Stomach smooth muscle (tissue), 2 donors: ENCODE measurements at regions not wholly inside any gene's neighbourhood (a gene's known extent, or its start where the extent isn't known, plus 50 kb on each side); places are given as distances from the start of the nearest gene placed in this dataset.

ENCODE experiments used
- H3K27ac ChIP-seq: one replicate; pipeline ENCODE4 v1.7.0; 2013; ENCODE audit warnings: mild to moderate bottlenecking, low read length, inconsistent platforms
- H3K27me3 ChIP-seq, 2 donors: one replicate each; pipeline ENCODE4 v1.7.0; 2013; ENCODE audit warnings: low read length in 2 of 2; ENCODE audit not compliant: insufficient read depth in 2 of 2, control insufficient read depth in 1 of 2
- H3K36me3 ChIP-seq, 2 donors: one replicate each; pipeline ENCODE4 v1.7.0; 2013; ENCODE audit warnings: low read length in 2 of 2; ENCODE audit not compliant: control insufficient read depth in 2 of 2, insufficient read depth in 2 of 2
- H3K4me1 ChIP-seq: one replicate; pipeline ENCODE4 v1.7.0; 2013; ENCODE audit warnings: low read length; ENCODE audit not compliant: control insufficient read depth, insufficient read depth
- H3K4me3 ChIP-seq, 2 donors: one replicate each; pipeline ENCODE4 v1.7.0; 2013; ENCODE audit warnings: low read length in 2 of 2
- H3K9ac ChIP-seq, 2 donors: one replicate each; pipeline ENCODE4 v1.7.0; 2013; ENCODE audit warnings: low read length in 2 of 2, mild to moderate bottlenecking in 1 of 2
- H3K9me3 ChIP-seq, 2 donors: one replicate each; pipeline ENCODE4 v1.7.0; 2013; ENCODE audit warnings: low read length in 2 of 2; ENCODE audit not compliant: control insufficient read depth in 2 of 2
- donor health status: healthy.
- donor health status: Pancreatic carcinoma.

DNA sequence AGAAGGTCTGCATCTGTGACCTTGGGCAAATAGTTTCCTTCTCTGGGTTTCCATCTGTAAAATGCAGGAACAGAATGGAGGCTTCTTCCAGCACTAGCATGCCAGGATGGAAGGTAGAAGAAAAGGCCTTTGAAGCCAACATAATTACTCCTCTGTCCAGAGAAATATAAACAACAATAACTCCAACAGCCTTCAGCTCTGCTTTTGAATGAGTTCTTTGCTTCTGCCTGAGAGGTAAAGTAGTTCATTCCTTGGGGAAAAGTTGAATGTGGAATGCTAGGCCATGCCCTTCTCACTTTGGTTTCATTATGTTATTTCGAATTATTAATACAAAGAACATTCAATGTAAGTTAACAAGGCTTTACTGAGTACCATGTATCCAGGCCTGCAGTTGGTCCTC, 61.2 kb upstream of the BLID start:
- Histone ChIP-seq H3K36me3 (no peaks in the 10 kb centered on the region), H3K4me3 (no peak overlapping the region), H3K9me3 (no peaks in the 10 kb centered on the region), H3K27ac (no peak overlapping the region), H3K27me3 (no peaks in the 10 kb centered on the region), H3K9ac (no peak overlapping the region), H3K4me1 (peaks cover 15% of the 10 kb centered on the region)

DNA sequence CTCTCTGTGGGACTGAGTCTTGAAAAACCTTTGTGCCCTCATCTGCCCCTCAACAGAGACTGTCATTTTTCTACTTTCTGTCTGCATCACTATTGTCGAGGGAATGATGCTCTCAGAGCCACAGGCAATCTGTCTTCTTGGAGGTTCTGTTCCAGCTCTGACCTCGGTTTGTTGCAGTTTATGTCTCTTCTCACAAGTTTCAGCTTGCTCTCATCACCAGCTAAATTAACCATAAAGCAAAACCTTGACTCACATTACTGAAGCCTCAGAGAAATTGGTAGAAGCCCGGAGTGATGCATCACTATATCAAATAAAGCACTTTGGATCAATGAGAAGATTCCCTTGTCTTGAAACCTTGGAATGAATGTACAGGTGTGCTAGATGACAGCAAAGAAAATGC, 60.6 kb upstream of the BLID start:
- Histone ChIP-seq H3K36me3 (no peaks in the 10 kb centered on the region), H3K4me3 (no peak overlapping the region), H3K27ac (no peak overlapping the region), H3K27me3 (no peaks in the 10 kb centered on the region), H3K9ac (no peak overlapping the region), H3K9me3 (no peaks in the 10 kb centered on the region), H3K4me1 (peaks cover 15% of the 10 kb centered on the region)

DNA sequence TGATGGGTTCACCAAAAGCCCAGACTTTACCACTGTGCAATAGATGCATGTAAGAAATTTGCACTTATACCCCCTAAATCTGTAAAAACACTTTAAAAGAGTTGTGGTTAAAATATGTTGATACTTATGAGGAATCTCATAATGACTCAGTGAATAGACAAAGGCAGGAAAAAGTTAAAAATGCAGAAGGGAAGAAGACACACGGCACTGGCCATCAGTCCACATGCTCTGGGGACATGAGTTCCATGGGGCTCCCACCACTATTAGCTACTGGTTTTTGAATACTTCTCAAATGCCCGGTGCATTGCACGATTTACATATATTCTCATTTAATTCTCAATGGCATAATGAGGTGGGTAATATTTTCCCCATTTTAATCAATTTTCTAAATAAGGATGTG, 59.3 kb upstream of the BLID start:
- no peaks in the 10 kb centered on the region for H3K27me3 ChIP-seq
- no peak overlapping the region for H3K4me3 ChIP-seq
- H3K4me1 ChIP-seq = peaks cover 8% of the 10 kb centered on the region
- H3K9me3 ChIP-seq = no peaks in the 10 kb centered on the region
- H3K27ac ChIP-seq = no peak overlapping the region
- H3K9ac ChIP-seq = no peak overlapping the region
- no peaks in the 10 kb centered on the region for H3K36me3 ChIP-seq

GRCh38 chr11:122173587-122173986, 57.6 kb upstream of the BLID start:
- H3K9ac ChIP-seq = no peak overlapping the region
- no peaks in the 10 kb centered on the region for H3K9me3 ChIP-seq
- H3K4me1 ChIP-seq = peaks cover 4% of the 10 kb centered on the region
- no peak overlapping the region for H3K4me3 ChIP-seq
- H3K27me3 ChIP-seq = no peaks in the 10 kb centered on the region
- H3K27ac ChIP-seq = no peak overlapping the region
- H3K36me3 ChIP-seq = no peaks in the 10 kb centered on the region

GRCh38 chr11:122173074-122173450, 57.0 kb upstream of the BLID start:
- H3K36me3 ChIP-seq = no peaks in the 10 kb centered on the region
- no peaks in the 10 kb centered on the region for H3K27me3 ChIP-seq
- H3K4me3 ChIP-seq = no peak overlapping the region
- peaks cover 4% of the 10 kb centered on the region for H3K4me1 ChIP-seq
- no peak overlapping the region for H3K27ac ChIP-seq
- no peak overlapping the region for H3K9ac ChIP-seq
- no peaks in the 10 kb centered on the region for H3K9me3 ChIP-seq

- H3K4me3 ChIP-seq = no peak overlapping the region
- H3K36me3 ChIP-seq = no peaks in the 10 kb centered on the region
- H3K4me1 ChIP-seq = peaks cover 4% of the 10 kb centered on the region
- H3K27me3 ChIP-seq = no peaks in the 10 kb centered on the region
- no peak overlapping the region for H3K27ac ChIP-seq
- H3K9me3 ChIP-seq = no peaks in the 10 kb centered on the region
- no peak overlapping the region for H3K9ac ChIP-seq
Measured at GRCh38 chr11:122172352-122173073, 56.5 kb upstream of the BLID start.

DNA sequence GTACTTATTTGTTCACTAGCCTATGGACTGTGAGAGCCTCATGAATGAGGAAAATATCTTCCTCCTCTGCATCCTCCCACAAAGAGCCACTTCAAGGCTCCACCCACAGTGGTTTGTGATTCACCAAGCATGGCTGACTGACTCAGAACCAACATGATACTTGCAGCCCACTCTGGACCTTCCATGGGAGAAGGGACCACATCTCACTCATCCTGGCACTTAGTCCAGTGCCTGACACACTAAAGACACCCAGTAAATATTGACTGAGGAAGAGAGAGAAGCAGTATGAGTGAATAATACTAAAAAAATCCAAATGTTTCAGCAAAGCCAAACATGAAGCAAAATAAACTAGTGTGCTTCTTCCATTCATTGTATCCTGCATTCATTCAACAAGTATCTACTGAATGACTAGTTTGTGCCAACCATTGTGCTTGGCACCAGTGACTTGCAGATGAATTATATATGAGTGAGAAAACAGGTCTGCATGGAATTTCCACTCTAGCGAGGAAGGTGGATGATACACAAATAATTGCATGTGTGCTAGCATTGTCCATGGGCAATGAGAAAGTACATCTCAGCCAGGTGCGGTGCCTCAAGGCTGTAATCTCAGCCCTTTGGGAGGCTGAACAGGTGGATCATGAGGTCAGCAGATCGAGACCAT, 54.9 kb upstream of the BLID start:
- Histone ChIP-seq H3K9ac (no peak overlapping the region), H3K4me3 (no peak overlapping the region), H3K27me3 (no peaks in the 10 kb centered on the region), H3K27ac (no peak overlapping the region), H3K36me3 (no peaks in the 10 kb centered on the region), H3K9me3 (no peaks in the 10 kb centered on the region), H3K4me1 (peaks cover 9% of the 10 kb centered on the region)

DNA sequence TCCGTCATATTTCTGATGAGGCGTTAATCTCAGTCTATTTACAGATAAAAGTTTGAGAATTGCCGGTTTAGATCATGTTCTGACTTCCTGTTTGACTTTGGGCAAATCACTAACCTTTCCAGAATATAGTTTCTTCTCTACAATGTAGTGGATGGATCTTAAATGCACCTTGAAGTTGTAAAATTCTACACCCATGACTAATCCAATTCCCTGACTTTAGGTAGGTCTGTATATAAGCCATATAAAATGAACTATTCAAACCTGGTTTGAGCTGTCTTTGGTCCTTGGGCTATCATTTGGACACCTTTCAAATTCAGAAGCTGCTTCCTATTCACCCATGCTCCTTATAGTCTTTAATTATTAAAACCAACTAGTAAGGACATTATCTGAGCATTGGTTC, 52.2 kb upstream of the BLID start:
- H3K4me3 ChIP-seq = no peak overlapping the region
- H3K9me3 ChIP-seq = no peaks in the 10 kb centered on the region
- H3K27me3 ChIP-seq = no peaks in the 10 kb centered on the region
- H3K27ac ChIP-seq = no peak overlapping the region
- no peak overlapping the region for H3K9ac ChIP-seq
- peaks cover 10% of the 10 kb centered on the region for H3K4me1 ChIP-seq
- no peaks in the 10 kb centered on the region for H3K36me3 ChIP-seq

DNA sequence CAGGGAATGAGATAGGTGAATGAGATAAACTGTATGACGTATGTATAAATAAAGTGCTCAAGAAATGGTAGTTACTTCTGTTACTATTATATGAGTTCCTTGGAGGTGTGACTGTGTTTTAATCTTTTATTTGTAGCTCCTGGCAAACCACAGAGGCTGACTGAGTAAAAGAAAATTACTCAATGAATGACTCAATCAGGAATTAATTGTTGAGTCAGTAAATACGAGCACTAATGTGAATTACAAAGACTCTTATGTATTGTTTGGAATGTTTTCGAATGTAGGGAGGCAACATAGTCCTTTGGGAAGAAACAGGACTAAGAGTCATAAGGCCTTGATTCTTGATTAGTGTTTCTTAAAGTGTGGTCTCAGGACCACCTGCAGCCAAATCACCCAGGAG, 51.1 kb upstream of the BLID start:
- no peaks in the 10 kb centered on the region for H3K27me3 ChIP-seq
- no peak overlapping the region for H3K27ac ChIP-seq
- H3K9ac ChIP-seq = no peak overlapping the region
- H3K36me3 ChIP-seq = no peaks in the 10 kb centered on the region
- peaks cover 8% of the 10 kb centered on the region for H3K4me1 ChIP-seq
- H3K4me3 ChIP-seq = no peak overlapping the region
- H3K9me3 ChIP-seq = no peaks in the 10 kb centered on the region

DNA sequence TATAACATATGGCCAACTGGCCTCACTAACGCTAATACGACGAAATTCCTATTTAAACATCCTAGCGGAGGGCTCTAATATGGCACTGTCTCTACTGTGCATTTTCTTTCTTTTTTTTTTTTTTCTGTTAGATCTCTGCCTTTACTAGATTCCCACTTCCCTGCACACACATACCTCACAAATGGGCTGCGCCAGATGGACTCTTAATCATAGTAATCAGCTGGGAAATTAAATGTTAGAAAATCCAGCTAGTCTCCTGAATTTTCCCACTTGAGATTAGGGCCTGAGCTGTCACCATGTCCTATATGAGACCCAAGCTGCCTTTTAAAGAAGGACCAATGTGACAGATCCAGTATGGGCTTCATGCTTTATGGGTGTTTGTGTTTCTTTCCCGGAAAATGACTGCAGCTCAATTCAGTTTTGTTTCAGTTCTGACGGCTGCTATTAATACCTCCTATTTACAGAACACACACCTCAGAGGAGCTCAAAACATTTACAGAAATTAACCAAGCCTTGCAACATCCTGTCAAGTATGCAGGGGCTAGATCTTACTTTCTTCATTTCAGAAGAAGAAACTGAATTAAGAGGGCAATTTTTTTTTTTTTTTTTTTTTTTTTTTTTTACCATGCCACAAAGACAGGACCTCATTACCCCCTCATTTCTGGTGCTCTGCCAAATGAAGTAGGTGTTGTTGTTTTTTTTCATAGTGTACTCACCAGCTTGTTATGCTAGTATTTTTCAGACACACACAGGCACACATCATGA, 49.8 kb upstream of the BLID start:
- peaks cover 11% of the 10 kb centered on the region for H3K4me1 ChIP-seq
- peak overlapping the region; percentile 18 for H3K27ac ChIP-seq

More for the DNA sequence above, 49.8 kb upstream of the BLID start:
- H3K9ac ChIP-seq = peak overlapping the region in 1 of 2 donors; percentile 38
- H3K27me3 ChIP-seq = no peaks in the 10 kb centered on the region
- no peaks in the 10 kb centered on the region for H3K36me3 ChIP-seq
- no peaks in the 10 kb centered on the region for H3K9me3 ChIP-seq
- H3K4me3 ChIP-seq = peak overlapping the region in 1 of 2 donors; percentile 52
